Endodermal cell (in vitro differentiated cells): ENCODE measurements at regions not wholly inside any gene's neighbourhood (a gene's known extent, or its start where the extent isn't known, plus 50 kb on each side); places are given as distances from the start of the nearest gene placed in this dataset.

Experiments used
- DNase-seq: peaks from one replicate; pipeline ENCODE4 v3.0.0-alpha.2; 2017
- H3K27ac ChIP-seq: 2 replicates; pipeline ENCODE4 v1.5.1; 2013; ENCODE audit warnings: mild to moderate bottlenecking, low read depth, low read length, moderate library complexity
- H3K27me3 ChIP-seq: 2 replicates; pipeline ENCODE4 v1.6.1; 2013; ENCODE audit warnings: mild to moderate bottlenecking, low read length, moderate library complexity; ENCODE audit not compliant: insufficient read depth, control insufficient read depth, poor library complexity, severe bottlenecking
- H3K36me3 ChIP-seq: 2 replicates; pipeline ENCODE4 v1.7.0; 2013; ENCODE audit warnings: mild to moderate bottlenecking, low read length, moderate library complexity; ENCODE audit not compliant: control insufficient read depth, insufficient read depth
- H3K4me1 ChIP-seq: one replicate; pipeline ENCODE4 v1.7.0; 2013; ENCODE audit warnings: low read length; ENCODE audit not compliant: control insufficient read depth, insufficient read depth
- H3K4me3 ChIP-seq: 2 replicates; pipeline ENCODE4 v1.5.1; 2013; ENCODE audit warnings: mild to moderate bottlenecking, low read length, moderate library complexity
- H3K9ac ChIP-seq: 2 replicates; pipeline ENCODE4 v1.6.1; 2013; ENCODE audit warnings: mild to moderate bottlenecking, low read length, moderate library complexity; ENCODE audit not compliant: poor library complexity, severe bottlenecking; ENCODE audit errors: extremely low read depth
- H3K9me3 ChIP-seq: 2 replicates; pipeline ENCODE4 v1.6.1; 2013; ENCODE audit warnings: mild to moderate bottlenecking, low read length, moderate library complexity; ENCODE audit not compliant: control insufficient read depth
- H3K27ac Mint-ChIP-seq: 2 replicates; pipeline ENCODE4 v1.8.0; 2020; ENCODE audit warnings: mixed read lengths
- H3K27me3 Mint-ChIP-seq: 2 replicates; pipeline ENCODE4 v1.8.0; 2021; ENCODE audit warnings: mild to moderate bottlenecking, mixed read lengths; ENCODE audit not compliant: insufficient read depth
- H3K36me3 Mint-ChIP-seq: 2 replicates; pipeline ENCODE4 v1.8.0; 2020; ENCODE audit warnings: low read depth, mixed read lengths
- H3K4me1 Mint-ChIP-seq: 2 replicates; pipeline ENCODE4 v1.8.0; 2020; ENCODE audit warnings: mixed read lengths
- H3K4me3 Mint-ChIP-seq: 2 replicates; pipeline ENCODE4 v1.8.0; 2020; ENCODE audit warnings: mild to moderate bottlenecking, moderate library complexity, mixed read lengths
- H3K9me3 Mint-ChIP-seq: 2 replicates; pipeline ENCODE4 v1.8.0; 2020; ENCODE audit warnings: mild to moderate bottlenecking, mixed read lengths
- WGBS, 2 experiments: methylation state at CpG; one replicate each; pipeline versions ENCODE4 v1.1.5 to v1.1.7; 2013; ENCODE audit warnings: missing lambda C conversion rate in 2 of 2, mixed read lengths in 1 of 2; ENCODE audit not compliant: insufficient coverage in 1 of 2, insufficient read length in 1 of 2; 5-methylcytosine and 5-hydroxymethylcytosine counted together
- TF ChIP-seq, protein P1 (sequence below): fragments of 200-600 bp; sonication (generic); conservative IDR thresholded peaks from 2 replicates; pipeline ENCODE4 v1.5.0; 2021; ENCODE audit warnings: antibody characterized with exemption, mild to moderate bottlenecking

DNA sequence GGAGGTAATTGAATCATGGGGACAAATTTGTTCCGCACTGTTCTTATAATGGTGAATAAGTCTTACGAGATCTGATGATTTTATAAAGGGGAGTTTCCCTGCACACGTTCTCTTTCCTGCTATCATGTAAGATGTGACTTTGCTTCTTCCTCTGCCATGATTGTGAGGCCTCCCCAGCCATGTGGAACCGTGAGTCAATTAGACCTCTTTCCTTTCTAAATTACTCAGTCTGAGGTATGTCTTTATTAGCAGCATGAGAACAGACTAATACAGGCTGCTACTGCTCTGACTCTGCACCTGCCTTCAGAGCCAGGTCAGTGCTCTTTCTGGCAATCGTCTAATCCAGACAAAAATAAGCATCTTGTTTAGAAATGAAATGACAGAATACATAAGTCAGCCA lies 479.2 kb upstream of the TUSC1 start:
- WGBS, 2 experiments, result 86% methylated on average over 1 to 5 of the region's 5 CpGs
- H3K4me3 Mint-ChIP-seq, result no peak overlapping the region
- no peak for DNase-seq

DNA sequence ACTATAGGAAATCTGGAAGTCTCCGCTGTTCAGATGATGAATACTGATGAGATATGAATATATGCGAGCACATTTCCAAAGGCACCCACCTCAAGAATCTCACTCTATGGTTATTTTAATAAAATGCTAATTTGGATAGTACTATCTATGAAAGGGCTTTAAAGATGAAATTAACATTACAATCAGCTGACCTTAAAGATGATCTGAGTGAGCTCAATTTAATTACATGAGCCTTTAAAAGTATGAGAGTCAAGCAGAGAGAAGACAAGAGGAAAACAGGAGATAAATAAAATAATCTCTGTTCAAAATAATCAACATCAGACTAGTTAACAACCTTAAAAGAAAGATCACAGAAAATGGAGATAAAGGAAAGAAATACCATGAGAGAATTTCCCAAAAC lies 474.1 kb upstream of the TUSC1 start:
- H3K4me3 ChIP-seq, result no peak overlapping the region

More for the DNA sequence above, 479.2 kb upstream of the TUSC1 start:
- Histone ChIP-seq H3K27me3 (no peaks in the 10 kb centered on the region), H3K4me3 (no peak overlapping the region), H3K27ac (no peak overlapping the region), H3K4me1 (peaks cover 6% of the 10 kb centered on the region), H3K36me3 (no peaks in the 10 kb centered on the region), H3K9me3 (no peaks in the 10 kb centered on the region), H3K9ac (no peak overlapping the region)
- H3K27me3 Mint-ChIP-seq, result no peaks in the 10 kb centered on the region
- no peak overlapping the region for H3K27ac Mint-ChIP-seq
- peaks cover 6% of the 10 kb centered on the region for H3K4me1 Mint-ChIP-seq
- H3K36me3 Mint-ChIP-seq, result no peaks in the 10 kb centered on the region
- TF ChIP-seq, protein P1, sequence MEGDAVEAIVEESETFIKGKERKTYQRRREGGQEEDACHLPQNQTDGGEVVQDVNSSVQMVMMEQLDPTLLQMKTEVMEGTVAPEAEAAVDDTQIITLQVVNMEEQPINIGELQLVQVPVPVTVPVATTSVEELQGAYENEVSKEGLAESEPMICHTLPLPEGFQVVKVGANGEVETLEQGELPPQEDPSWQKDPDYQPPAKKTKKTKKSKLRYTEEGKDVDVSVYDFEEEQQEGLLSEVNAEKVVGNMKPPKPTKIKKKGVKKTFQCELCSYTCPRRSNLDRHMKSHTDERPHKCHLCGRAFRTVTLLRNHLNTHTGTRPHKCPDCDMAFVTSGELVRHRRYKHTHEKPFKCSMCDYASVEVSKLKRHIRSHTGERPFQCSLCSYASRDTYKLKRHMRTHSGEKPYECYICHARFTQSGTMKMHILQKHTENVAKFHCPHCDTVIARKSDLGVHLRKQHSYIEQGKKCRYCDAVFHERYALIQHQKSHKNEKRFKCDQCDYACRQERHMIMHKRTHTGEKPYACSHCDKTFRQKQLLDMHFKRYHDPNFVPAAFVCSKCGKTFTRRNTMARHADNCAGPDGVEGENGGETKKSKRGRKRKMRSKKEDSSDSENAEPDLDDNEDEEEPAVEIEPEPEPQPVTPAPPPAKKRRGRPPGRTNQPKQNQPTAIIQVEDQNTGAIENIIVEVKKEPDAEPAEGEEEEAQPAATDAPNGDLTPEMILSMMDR, result no peak
- no peaks in the 10 kb centered on the region for H3K9me3 Mint-ChIP-seq

DNA sequence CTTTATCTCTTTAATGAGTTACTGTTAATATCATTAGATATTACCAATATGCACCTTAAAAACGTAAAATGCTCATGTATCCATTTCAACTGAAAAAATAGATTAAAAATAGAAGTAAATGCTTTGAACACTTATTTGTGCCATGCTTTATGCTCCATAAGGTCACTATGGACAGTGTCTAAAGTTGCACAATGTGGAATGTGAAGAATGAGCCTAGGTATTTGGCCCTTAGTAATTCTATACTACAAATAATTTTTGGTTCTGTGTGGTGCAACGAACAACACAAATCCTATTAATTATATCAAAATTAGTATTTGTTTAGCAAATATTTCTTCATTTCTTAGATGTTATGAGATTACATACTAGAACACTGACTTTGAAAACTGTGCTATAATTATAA lies 469.9 kb upstream of the TUSC1 start:
- H3K27ac ChIP-seq, result no peak overlapping the region
- no peaks in the 10 kb centered on the region for H3K27me3 Mint-ChIP-seq
- no peaks in the 10 kb centered on the region for H3K36me3 Mint-ChIP-seq
- H3K27me3 ChIP-seq, result no peaks in the 10 kb centered on the region
- WGBS, 2 experiments, result 100% methylated on average over 1 of the region's 2 CpGs; no CpG with 5 or more reads in 1 of the 2 experiments
- no peak for DNase-seq
- TF ChIP-seq, protein P1, result no peak
- no peak overlapping the region for H3K4me3 Mint-ChIP-seq
- H3K4me3 ChIP-seq, result no peak overlapping the region
- H3K9me3 Mint-ChIP-seq, result no peaks in the 10 kb centered on the region
- H3K4me1 Mint-ChIP-seq, result peaks cover 12% of the 10 kb centered on the region
- no peaks in the 10 kb centered on the region for H3K9me3 ChIP-seq
- no peak overlapping the region for H3K27ac Mint-ChIP-seq
- no peaks in the 10 kb centered on the region for H3K36me3 ChIP-seq
- H3K4me1 ChIP-seq, result no peaks in the 10 kb centered on the region
- H3K9ac ChIP-seq, result no peak overlapping the region

More for the DNA sequence above, 474.1 kb upstream of the TUSC1 start:
- no peaks in the 10 kb centered on the region for H3K36me3 ChIP-seq
- no peaks in the 10 kb centered on the region for H3K9me3 ChIP-seq
- no peak overlapping the region for H3K27ac Mint-ChIP-seq
- peaks cover 12% of the 10 kb centered on the region for H3K4me1 Mint-ChIP-seq
- H3K36me3 Mint-ChIP-seq, result no peaks in the 10 kb centered on the region
- peaks cover 6% of the 10 kb centered on the region for H3K4me1 ChIP-seq
- H3K27ac ChIP-seq, result no peak overlapping the region
- no peaks in the 10 kb centered on the region for H3K27me3 Mint-ChIP-seq
- DNase-seq, result no peak
- H3K9ac ChIP-seq, result no peak overlapping the region
- no peaks in the 10 kb centered on the region for H3K27me3 ChIP-seq
- no peaks in the 10 kb centered on the region for H3K9me3 Mint-ChIP-seq
- TF ChIP-seq, protein P1, result no peak
- 89% methylated on average over 2 of the region's 2 CpGs; no CpG with 5 or more reads in 1 of the 2 experiments for WGBS, 2 experiments
- no peak overlapping the region for H3K4me3 Mint-ChIP-seq
